H7 (cell line): ENCODE measurements at regions not wholly inside any gene's neighbourhood (a gene's known extent, or its start where the extent isn't known, plus 50 kb on each side); places are given as distances from the start of the nearest gene placed in this dataset.
"Not testable (repeated sequence)": the region's sequence is repeated elsewhere in the genome, so short reads cannot be mapped to it uniquely, and the experiment has no call there.

ENCODE experiments used
- DNase-seq: peaks from one replicate; pipeline ENCODE4 v3.0.0; 2012
- H3K27me3 ChIP-seq: 2 replicates; pipeline ENCODE4 v1.6.0; 2011; ENCODE audit warnings: mild to moderate bottlenecking, low read length; ENCODE audit not compliant: control insufficient read depth, insufficient read depth
- H3K36me3 ChIP-seq: replicated peaks from 2 replicates; pipeline ENCODE4 v1.5.1; 2011; ENCODE audit warnings: low read length; ENCODE audit not compliant: control insufficient read depth, insufficient read depth
- H3K4me3 ChIP-seq: 2 replicates; pipeline ENCODE4 v1.5.1; 2011; ENCODE audit warnings: low read depth, mild to moderate bottlenecking, control low read depth, low read length, moderate library complexity; ENCODE audit not compliant: insufficient read depth

DNA sequence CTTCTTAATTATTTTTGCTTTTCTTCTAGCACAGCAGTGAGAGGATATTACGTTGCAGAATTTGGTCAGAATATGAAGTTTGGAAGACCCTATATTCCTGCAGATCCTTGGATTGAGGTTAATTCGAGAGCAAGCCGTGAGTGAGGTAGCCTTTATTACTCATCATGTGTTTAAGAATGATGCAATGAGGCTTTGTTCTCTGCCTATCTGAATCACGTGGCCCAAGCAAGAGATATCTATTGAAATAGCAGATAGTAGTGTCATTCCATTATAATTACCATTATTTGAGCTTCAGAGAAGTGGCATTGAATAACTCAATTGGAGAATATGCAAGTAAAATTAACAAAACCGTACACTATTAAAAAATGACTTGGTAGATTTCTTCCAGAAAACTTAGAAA lies 641.1 kb downstream of the TMEM182 start:
- Histone ChIP-seq H3K4me3 (no peak overlapping the region), H3K36me3 (no peaks in the 10 kb centered on the region), H3K27me3 (no peaks in the 10 kb centered on the region)
- no peak for DNase-seq

- DNase-seq, H3K36me3 ChIP-seq, H3K4me3 ChIP-seq, H3K27me3 ChIP-seq: not testable (repeated sequence)
Observed at GRCh38 chr2:103403388-103403787, 641.6 kb downstream of the TMEM182 start.

DNA sequence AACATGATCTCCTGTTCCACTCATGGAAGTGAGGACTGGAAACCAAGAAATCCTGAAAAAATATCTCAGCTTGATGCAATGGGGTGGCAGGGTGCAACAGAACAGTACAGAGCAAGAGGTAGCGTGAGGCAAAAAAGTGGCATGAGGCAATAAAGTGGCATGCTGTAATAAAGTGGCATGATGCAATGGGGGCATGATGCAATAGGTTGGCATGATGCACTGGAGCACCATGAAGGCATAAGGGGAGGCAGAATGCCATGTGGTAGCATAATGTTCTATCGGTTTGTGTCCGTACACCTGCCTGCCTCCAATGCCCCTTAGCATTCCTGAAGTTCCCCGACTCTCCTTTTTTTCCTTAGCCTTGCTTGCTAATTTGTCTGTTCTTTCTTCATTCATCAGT lies 648.4 kb downstream of the TMEM182 start:
- Histone ChIP-seq H3K27me3 (no peaks in the 10 kb centered on the region), H3K36me3 (no peaks in the 10 kb centered on the region), H3K4me3 (no peak overlapping the region)
- DNase-seq, result no peak

GRCh38 chr2:103419506-103419905 lies 657.7 kb downstream of the TMEM182 start:
- no peaks in the 10 kb centered on the region for H3K27me3 ChIP-seq
- DNase-seq, result no peak
- no peak overlapping the region for H3K4me3 ChIP-seq
- no peaks in the 10 kb centered on the region for H3K36me3 ChIP-seq

DNA sequence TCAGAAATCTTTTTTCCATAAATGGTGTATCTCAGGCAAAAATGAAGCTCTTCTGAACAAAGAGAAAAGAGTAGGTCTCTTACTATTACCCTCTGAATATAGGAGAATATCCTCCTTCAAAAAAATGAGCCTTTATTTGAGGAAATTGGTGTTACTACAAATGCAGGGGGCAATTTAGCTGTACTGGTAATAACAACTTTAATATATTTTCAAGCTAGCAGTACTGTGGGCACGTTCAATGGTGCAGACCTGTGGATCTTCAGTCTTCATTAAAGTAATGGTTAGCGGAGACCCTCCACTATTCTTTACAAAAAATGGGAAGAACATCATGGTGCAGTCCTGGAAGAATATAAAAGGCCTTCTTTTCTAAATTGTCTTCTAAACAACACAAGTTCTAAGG lies 661.3 kb downstream of the TMEM182 start:
- Histone ChIP-seq H3K27me3 (no peaks in the 10 kb centered on the region), H3K4me3 (no peak overlapping the region), H3K36me3 (no peaks in the 10 kb centered on the region)
- DNase-seq, result no peak

- no peaks in the 10 kb centered on the region for H3K36me3 ChIP-seq
- no peak for DNase-seq
- H3K27me3 ChIP-seq, result no peaks in the 10 kb centered on the region
- no peak overlapping the region for H3K4me3 ChIP-seq
Observed at GRCh38 chr2:103427567-103427966, 665.7 kb downstream of the TMEM182 start.

- Histone ChIP-seq H3K36me3 (no peaks in the 10 kb centered on the region), H3K27me3 (no peaks in the 10 kb centered on the region), H3K4me3 (no peak overlapping the region)
- no peak for DNase-seq
Observed at GRCh38 chr2:103430191-103430590, 668.4 kb downstream of the TMEM182 start.

- DNase-seq, result no peak
- no peak overlapping the region for H3K4me3 ChIP-seq
- H3K27me3 ChIP-seq, result no peaks in the 10 kb centered on the region
- no peaks in the 10 kb centered on the region for H3K36me3 ChIP-seq
Observed at GRCh38 chr2:103435010-103435409, 673.2 kb downstream of the TMEM182 start.

GRCh38 chr2:103437161-103437560 lies 675.3 kb downstream of the TMEM182 start:
- Histone ChIP-seq H3K4me3 (no peak overlapping the region), H3K27me3 (no peaks in the 10 kb centered on the region), H3K36me3 (no peaks in the 10 kb centered on the region)
- DNase-seq, result no peak

- no peak overlapping the region for H3K4me3 ChIP-seq
- H3K27me3 ChIP-seq, result no peaks in the 10 kb centered on the region
- H3K36me3 ChIP-seq, result no peaks in the 10 kb centered on the region
- DNase-seq, result no peak
Observed at GRCh38 chr2:103445347-103445746, 683.5 kb downstream of the TMEM182 start.

DNA sequence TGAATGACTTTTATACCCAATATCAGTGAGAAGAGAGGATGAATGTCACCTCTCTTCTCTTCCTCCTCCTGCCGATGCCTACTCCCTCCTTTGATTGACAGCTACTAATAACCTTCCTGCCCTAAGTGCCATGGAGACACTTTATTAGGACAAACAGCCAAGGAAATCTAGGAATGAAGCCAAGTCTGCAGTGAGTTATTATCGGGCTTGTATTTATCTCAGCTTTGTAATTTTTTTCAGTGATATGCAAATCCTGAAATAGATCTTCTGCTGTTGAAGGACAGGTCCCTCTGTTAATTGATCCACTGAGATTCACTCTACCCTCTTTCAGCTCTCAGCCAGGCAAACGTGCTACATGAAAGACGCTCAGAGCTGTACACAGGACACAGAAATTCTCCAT lies 686.7 kb downstream of the TMEM182 start:
- H3K4me3 ChIP-seq, result no peak overlapping the region
- no peaks in the 10 kb centered on the region for H3K27me3 ChIP-seq
- no peak for DNase-seq
- no peaks in the 10 kb centered on the region for H3K36me3 ChIP-seq

DNA sequence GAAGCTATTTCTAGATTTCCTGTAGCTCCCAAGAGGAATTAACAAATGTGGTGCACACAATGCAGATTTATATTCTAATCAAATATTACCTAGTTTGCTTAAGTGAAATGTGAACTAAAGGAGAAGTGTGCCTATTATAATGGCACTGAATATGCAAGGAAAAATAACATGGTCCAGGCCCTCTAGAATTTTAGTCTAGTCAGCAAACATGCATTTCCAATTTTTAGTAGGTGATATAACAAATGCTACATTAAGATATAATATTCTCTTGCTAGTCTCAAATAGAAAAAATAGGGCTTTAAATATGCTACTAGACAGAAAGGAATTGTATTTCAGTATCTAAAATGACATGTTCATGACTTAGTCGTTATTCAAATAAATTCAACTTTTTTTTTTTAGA lies 689.5 kb downstream of the TMEM182 start:
- Histone ChIP-seq H3K27me3 (no peaks in the 10 kb centered on the region), H3K36me3 (no peaks in the 10 kb centered on the region), H3K4me3 (no peak overlapping the region)
- DNase-seq, result no peak

- H3K27me3 ChIP-seq, result no peaks in the 10 kb centered on the region
- no peaks in the 10 kb centered on the region for H3K36me3 ChIP-seq
- DNase-seq, result peak; percentile 18
- H3K4me3 ChIP-seq, result no peak overlapping the region
Observed at GRCh38 chr2:103459283-103459682, 697.5 kb downstream of the TMEM182 start.

DNA sequence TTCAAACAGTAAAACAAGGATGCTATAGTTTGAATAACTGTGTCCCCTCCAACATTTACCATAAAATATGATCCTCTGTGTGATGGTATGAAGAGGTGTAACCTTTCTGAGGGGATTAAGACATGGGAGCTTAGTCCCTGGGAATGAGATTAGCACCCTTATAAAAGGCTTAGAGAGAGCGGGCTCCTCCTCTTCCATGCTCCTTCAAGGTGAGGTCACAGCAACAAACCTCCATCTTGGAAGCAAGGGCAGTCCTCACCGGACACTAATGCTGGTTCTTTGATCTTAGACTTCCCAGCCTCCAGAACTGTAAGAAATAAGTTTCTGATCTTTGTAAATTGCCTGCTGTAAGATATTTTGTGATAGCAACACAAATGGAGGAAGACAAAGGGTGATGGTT lies 700.3 kb downstream of the TMEM182 start:
- H3K4me3 ChIP-seq, result no peak overlapping the region
- H3K27me3 ChIP-seq, result no peaks in the 10 kb centered on the region
- H3K36me3 ChIP-seq, result no peaks in the 10 kb centered on the region
- DNase-seq, result no peak

DNA sequence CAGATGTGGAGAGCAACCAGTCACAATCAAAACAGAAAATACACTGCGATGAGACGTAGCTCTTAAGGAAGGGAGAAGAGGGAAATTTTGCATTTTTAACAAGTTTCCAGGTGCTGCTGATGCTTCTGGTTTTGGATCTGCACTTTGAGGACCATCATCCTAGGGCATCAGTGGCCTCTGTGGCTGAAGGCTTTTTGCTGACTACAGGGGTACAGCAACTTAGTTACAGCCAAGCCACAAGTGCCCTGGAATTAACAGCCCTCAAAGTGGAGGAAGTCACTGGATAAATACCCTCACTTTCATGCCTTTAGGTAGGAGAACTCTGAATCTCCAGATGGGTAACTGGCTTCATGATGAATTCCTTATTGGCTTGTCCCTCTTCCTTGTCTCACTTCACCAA lies 700.9 kb downstream of the TMEM182 start:
- no peak for DNase-seq
- no peaks in the 10 kb centered on the region for H3K27me3 ChIP-seq
- no peak overlapping the region for H3K4me3 ChIP-seq
- H3K36me3 ChIP-seq, result no peaks in the 10 kb centered on the region

- DNase-seq, result no peak
- Histone ChIP-seq H3K36me3 (no peaks in the 10 kb centered on the region), H3K27me3 (no peaks in the 10 kb centered on the region), H3K4me3 (no peak overlapping the region)
Observed at GRCh38 chr2:103464831-103465230, 703.0 kb downstream of the TMEM182 start.
